Small intestine (tissue), 7 donors: ENCODE measurements at regions not wholly inside any gene's neighbourhood (a gene's known extent, or its start where the extent isn't known, plus 50 kb on each side); places are given as distances from the start of the nearest gene placed in this dataset.
"Not testable (repeated sequence)": the region's sequence is repeated elsewhere in the genome, so short reads cannot be mapped to it uniquely, and the experiment has no call there.

Source experiments
- DNase-seq, 2 donors: peaks; one replicate each; pipeline versions ENCODE4 v3.0.0 to v3.0.0-alpha.2; 2013
- FAIRE-seq: peaks from 2 replicates; lab custom pipeline; 2012; peaks lifted over from hg19 to GRCh38; lab: Jason Lieb, UNC
- H3K27ac ChIP-seq, 3 donors: one replicate each; pipeline ENCODE4 v1.5.1; 2013; ENCODE audit warnings: low read length in 2 of 3, mild to moderate bottlenecking in 2 of 3, control low read depth in 1 of 3, inconsistent platforms in 1 of 3, low read depth in 1 of 3, moderate library complexity in 1 of 3
- H3K27me3 ChIP-seq, 3 donors: one replicate each; pipeline ENCODE4 v1.6.1; 2013; ENCODE audit warnings: low read length in 3 of 3, inconsistent platforms in 1 of 3; ENCODE audit not compliant: control insufficient read depth in 3 of 3, insufficient read depth in 3 of 3
- H3K36me3 ChIP-seq, 3 donors: one replicate each; pipeline ENCODE4 v1.6.1; 2013; ENCODE audit warnings: low read length in 3 of 3, inconsistent platforms in 1 of 3, low read depth in 1 of 3, mild to moderate bottlenecking in 1 of 3, moderate library complexity in 1 of 3; ENCODE audit not compliant: control insufficient read depth in 3 of 3, insufficient read depth in 2 of 3
- H3K4me1 ChIP-seq, 3 donors: one replicate each; pipeline ENCODE4 v1.6.1; 2013; ENCODE audit warnings: low read length in 2 of 3, inconsistent platforms in 1 of 3, low read depth in 1 of 3, mild to moderate bottlenecking in 1 of 3, moderate library complexity in 1 of 3; ENCODE audit not compliant: control insufficient read depth in 3 of 3, insufficient read depth in 2 of 3
- H3K4me3 ChIP-seq, 3 donors: one replicate each; pipeline ENCODE4 v1.5.1; 2013; ENCODE audit warnings: low read length in 3 of 3, control low read depth in 1 of 3, inconsistent platforms in 1 of 3, low read depth in 1 of 3, mild to moderate bottlenecking in 1 of 3, moderate library complexity in 1 of 3
- H3K9me3 ChIP-seq, 2 donors: one replicate each; pipeline ENCODE4 v1.6.1; 2013; ENCODE audit warnings: low read depth in 1 of 2, low read length in 1 of 2; ENCODE audit not compliant: control insufficient read depth in 2 of 2, insufficient read depth in 1 of 2
- WGBS, 3 donors: extraction: QIAGEN DNeasy Blood & Tissue Kit; methylation state at CpG; one replicate each; pipeline ENCODE4 v1.1.7; 2013; 5-methylcytosine and 5-hydroxymethylcytosine counted together
- donor health status: healthy with polysubstance abuse.
- donor health status: control.
- donor health status: control.
- donor health status: Bipolar disorder and iron deficiency.
- donor health status: healthy.

DNA sequence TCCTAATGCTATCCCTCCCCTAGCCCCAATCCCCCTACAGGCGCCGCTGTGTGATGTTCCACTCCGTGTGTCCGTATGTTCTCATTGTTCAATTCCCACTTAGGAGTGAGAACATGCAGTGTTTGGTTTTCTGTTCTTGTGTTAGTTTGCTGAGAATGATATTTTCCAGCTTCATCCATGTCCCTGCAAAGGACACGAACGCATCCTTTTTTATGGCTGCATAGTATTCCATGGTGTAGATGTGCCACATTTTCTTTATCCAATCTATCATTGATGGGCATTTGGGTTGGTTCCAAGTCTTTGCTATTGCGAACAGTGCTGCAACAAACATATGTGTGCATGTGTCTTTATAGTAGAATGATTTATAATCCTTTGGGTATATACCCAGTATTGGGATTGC, 174.2 kb upstream of the FOXK1 start:
- H3K4me1 ChIP-seq, H3K27ac ChIP-seq, FAIRE-seq, H3K4me3 ChIP-seq, DNase-seq, H3K36me3 ChIP-seq, H3K27me3 ChIP-seq: not testable (repeated sequence)
- H3K9me3 ChIP-seq = peaks cover 0 to 12% of the 10 kb centered on the region in 2 donors
- 80 to 94% (median 86%) methylated on average over 7 of the region's 7 CpGs for WGBS, 3 donors

DNA sequence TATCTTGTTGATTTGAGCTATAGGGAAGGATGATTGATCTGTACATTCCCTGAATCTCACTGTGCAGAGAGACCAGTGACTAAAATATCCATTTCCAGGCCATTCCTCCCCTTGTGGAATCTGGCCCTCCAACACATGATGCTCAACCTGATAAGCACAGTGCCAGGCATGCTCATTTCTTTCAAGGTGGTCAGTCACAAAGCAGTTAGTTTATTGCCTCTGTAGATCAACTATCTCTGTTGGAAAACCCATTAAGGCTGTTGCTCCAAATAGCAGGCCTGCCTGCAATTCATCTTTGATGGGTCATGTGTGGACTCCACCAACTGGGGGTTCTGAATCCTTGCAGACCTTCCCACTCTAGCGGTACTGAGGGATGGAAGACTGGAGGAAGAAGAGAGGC, 168.6 kb upstream of the FOXK1 start:
- DNase-seq = no peak
- Histone ChIP-seq H3K27me3 (no peaks in the 10 kb centered on the region), H3K4me3 (no peak overlapping the region), H3K9me3 (peaks cover 0 to 12% of the 10 kb centered on the region in 2 donors), H3K36me3 (no peaks in the 10 kb centered on the region), H3K4me1 (no peaks in the 10 kb centered on the region), H3K27ac (no peak overlapping the region)
- FAIRE-seq = no peak
- WGBS, 3 donors = 85 to 100% (median 100%) methylated on average over 1 of the region's 1 CpG

DNA sequence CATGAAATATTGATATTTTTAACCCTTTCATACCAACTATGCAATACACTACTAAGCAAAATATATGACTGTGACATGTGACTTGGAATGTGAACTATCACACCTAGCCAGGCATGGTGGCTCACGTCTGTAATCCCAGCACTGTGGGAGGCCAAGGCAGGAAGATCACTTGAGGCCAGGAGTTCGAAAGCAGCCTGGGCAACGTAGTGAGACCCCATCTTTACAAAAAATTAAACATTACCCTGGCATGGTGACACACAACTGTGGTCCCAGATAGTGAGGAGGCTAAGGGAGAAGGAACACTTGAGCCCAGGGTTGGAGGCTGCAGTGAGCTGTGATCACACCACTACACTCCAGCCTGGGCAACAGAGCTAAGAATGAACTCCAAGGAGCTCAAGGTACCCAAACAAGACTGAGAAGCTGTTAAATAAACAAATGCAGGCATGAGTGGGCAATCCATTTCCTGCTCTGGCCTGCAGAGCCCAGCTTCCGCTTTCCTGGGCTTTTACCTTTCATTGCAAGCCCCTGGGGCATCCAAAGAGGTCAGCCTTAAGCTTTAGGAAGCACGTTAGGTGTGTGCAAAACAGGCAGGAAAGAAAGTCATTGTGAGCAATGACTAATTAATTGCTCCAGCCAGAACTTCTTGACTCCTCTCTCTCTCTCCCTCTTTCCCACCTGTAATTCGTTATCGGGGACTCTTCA, 162.1 kb upstream of the FOXK1 start:
- Histone ChIP-seq H3K36me3 (no peaks in the 10 kb centered on the region), H3K27me3 (no peaks in the 10 kb centered on the region), H3K4me1 (no peaks in the 10 kb centered on the region), H3K9me3 (peaks cover 0 to 3% of the 10 kb centered on the region in 2 donors), H3K4me3 (no peak overlapping the region), H3K27ac (no peak overlapping the region)
- 61 to 68% (median 67%) methylated on average over 7 of the region's 7 CpGs for WGBS, 3 donors
- FAIRE-seq (no peak), DNase-seq (no peak)

DNA sequence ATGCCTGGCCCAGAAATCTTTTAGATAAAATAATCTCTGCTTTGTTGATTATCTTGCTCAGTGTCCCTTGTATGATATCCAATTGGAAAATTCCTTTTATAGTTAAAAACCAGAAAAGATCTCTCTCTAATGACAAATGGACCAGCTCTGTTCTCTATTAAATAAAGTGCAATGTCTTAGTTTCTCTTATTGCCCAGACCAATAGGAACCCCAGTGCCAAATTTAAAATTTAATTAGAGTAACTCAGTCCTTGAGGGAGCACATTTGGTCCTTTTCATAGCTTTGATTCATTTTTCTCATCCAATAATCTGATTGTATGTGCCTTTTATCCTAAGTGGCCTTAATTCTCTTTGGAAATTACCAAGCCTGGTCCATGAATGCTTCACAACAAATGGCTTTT, 158.9 kb upstream of the FOXK1 start:
- Histone ChIP-seq H3K27me3 (no peaks in the 10 kb centered on the region), H3K9me3 (peaks cover 0 to 3% of the 10 kb centered on the region in 2 donors), H3K36me3 (no peaks in the 10 kb centered on the region), H3K27ac (no peak overlapping the region), H3K4me1 (no peaks in the 10 kb centered on the region), H3K4me3 (no peak overlapping the region)
- no peak for DNase-seq
- no peak for FAIRE-seq

DNA sequence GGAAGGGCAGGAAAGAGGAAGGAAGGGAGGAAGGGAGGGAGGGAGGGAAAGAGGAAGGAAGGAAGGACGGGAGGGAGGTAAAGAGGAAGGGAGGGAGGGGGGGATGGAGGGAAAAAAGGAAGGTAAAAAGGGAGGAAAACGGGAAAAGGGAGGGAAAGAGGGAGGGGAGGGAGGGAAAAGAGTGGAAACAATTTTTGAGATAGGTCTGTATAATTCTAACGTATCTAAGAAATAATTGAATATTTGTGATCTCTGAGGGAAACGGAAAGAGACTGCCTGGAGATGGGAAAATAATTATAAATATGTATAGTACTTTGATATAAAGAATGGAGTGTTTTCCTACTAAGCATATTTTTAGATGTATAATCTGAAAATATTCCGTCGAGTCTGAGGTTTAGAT, 158.2 kb upstream of the FOXK1 start:
- 54 to 58% (median 57%) methylated on average over 6 of the region's 6 CpGs for WGBS, 3 donors
- DNase-seq (no peak), FAIRE-seq (no peak)
- Histone ChIP-seq H3K4me3 (no peak overlapping the region), H3K9me3 (peaks cover 0 to 3% of the 10 kb centered on the region in 2 donors), H3K27ac (no peak overlapping the region), H3K4me1 (no peaks in the 10 kb centered on the region), H3K27me3 (no peaks in the 10 kb centered on the region), H3K36me3 (no peaks in the 10 kb centered on the region)

DNA sequence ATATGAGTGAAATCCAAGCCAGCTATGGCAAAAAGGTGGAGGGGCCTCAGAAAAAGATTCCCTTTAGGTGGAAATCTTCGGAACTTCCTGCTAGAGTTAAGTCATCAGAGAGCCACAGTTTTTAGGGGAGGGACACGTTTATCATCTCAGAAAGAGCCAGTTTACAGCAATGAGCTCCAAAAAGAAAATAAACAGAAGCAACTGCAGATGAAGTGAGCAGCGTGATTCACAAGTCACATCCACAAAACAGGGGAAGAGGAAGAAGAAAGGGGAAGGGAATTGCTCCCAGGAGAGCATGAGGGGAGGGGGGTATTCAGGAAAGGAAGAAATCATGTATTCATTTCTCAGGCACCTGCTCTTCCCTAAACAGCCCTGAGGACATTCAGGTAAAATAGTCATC, 156.2 kb upstream of the FOXK1 start:
- H3K36me3 ChIP-seq = no peaks in the 10 kb centered on the region

DNA sequence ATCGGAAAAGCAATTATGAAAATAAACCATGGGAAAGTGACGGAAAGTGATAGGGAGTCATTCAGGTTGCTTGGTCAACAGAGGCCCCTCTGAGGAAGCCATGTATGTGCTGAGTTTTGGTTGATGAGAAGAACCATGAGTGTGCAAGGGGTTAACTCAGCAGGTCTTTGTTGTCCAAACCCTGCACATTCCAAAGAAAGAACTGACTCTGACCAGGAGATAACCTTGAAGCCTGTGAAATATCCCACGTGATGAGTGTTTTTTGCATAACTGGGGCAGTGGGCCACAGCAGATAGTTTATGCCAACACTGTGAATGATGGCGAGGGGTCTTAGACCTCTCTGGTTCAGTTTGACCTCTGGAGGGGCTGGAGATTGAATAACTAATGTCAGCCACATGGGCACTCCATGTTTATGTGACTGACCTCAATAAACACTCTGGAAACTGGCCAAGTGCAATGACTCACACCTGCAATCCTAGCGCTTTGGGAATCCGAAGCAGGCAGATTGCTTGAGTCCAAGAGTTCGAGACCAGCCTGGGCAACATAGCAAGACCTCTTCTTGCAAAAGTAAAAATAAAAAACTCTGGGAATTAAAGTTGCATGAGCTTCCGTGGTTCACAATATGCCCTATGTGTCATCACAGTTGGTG, 154.0 kb upstream of the FOXK1 start:
- H3K4me1 ChIP-seq = no peaks in the 10 kb centered on the region
- FAIRE-seq (no peak), DNase-seq (no peak)
- no peak overlapping the region for H3K4me3 ChIP-seq
- H3K27ac ChIP-seq = no peak overlapping the region
- H3K27me3 ChIP-seq = no peaks in the 10 kb centered on the region
- no peaks in the 10 kb centered on the region for H3K36me3 ChIP-seq
- 59 to 67% (median 60%) methylated on average over 8 of the region's 8 CpGs for WGBS, 3 donors
- no peaks in the 10 kb centered on the region for H3K9me3 ChIP-seq

More for the DNA sequence above, 156.2 kb upstream of the FOXK1 start:
- 27 to 36% (median 30%) methylated on average over 3 of the region's 3 CpGs for WGBS, 3 donors
- no peak overlapping the region for H3K27ac ChIP-seq
- FAIRE-seq (no peak), DNase-seq (no peak)
- no peak overlapping the region for H3K4me3 ChIP-seq
- H3K9me3 ChIP-seq = peaks cover 0 to 3% of the 10 kb centered on the region in 2 donors
- H3K27me3 ChIP-seq = no peaks in the 10 kb centered on the region
- no peaks in the 10 kb centered on the region for H3K4me1 ChIP-seq

DNA sequence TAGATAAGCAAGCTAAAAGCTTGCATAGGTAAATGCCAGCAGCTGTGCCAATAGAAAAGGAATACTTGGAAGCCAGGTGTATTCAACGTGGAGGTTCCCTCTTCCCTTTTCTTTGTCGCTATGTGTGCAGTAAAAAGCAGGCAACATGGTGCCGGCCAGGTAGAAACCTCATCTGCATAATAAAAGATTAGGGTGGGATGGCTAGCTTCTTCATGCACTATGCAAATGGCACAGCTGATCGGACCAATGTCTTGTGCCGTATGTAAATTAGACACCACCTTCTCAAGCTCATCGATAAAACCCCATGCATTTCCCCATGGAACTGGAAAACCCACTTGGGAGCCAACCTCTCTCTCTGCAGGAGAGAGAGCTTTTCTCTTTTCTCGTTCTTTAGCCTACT, 150.9 kb upstream of the FOXK1 start:
- Histone ChIP-seq H3K27ac (no peak overlapping the region), H3K4me1 (no peaks in the 10 kb centered on the region), H3K9me3 (no peaks in the 10 kb centered on the region), H3K4me3 (no peak overlapping the region), H3K27me3 (peaks cover 0 to 2% (median 0%) of the 10 kb centered on the region in 3 donors), H3K36me3 (no peaks in the 10 kb centered on the region)
- FAIRE-seq (no peak), DNase-seq (no peak)
- 60 to 77% (median 69%) methylated on average over 7 of the region's 7 CpGs for WGBS, 3 donors
